ENCODE measurements at regions not wholly inside any gene's neighbourhood (a gene's known extent, or its start where the extent isn't known, plus 50 kb on each side); places are given as distances from the start of the nearest gene placed in this dataset.

DNA sequence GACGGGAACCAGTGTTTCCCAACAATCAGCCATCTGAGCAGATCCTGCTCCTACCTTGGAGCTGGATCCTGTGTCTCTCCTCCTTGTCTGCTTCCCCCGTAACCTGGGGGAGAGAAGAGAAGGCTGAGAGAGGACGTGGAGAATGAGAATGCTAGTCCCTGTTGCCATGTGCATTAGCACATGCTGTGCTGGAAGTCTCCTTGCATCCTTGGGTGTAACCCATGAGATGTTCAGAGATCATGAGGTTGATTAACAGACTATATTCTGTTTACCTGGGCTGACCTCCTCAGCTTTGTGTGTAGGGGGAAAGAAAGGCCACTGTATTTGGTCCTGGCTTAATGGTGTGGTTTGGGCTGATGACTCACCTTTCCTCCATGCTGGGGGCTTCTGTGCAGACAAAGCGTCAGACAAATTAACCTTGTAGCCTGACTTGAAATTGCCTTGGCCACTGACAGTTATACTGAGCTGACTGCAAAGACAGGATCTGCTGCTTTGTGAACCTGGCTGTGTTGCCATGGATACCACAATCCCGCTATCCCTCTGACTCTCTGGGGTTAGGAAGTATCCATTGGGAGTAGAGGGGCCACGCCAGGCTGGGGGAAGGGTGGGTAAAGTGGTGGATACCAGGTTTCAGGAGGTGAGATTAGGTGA lies 243.7 kb upstream of the CHD6 start:
- TF ChIP-seq EZH2 (IDR thresholded peaks at IDR 0.05; ENCODE audit: borderline replicate concordance, control insufficient read depth, low read depth, low read length), result no peak
- no peak for TF ChIP-seq GATAD2B (conservative IDR thresholded peaks at IDR 0.05; ENCODE audit: low read depth)
- no peak for TF ChIP-seq STAT1 (conservative IDR thresholded peaks at IDR 0.05)
- no peak for TF ChIP-seq DPF2 (IDR thresholded peaks at IDR 0.05)
- TF ChIP-seq FOXK2 (IDR thresholded peaks at IDR 0.05), result no peak
- TF ChIP-seq SMAD1 (IDR thresholded peaks at IDR 0.05; ENCODE audit: low read depth, partially characterized antibody), result no peak
- no peak for TF ChIP-seq ZSCAN29 (IDR thresholded peaks at IDR 0.05)
- no peak for TF ChIP-seq PAX5 (IDR thresholded peaks at IDR 0.05; ENCODE audit: borderline replicate concordance, low read depth, low read length)
- TF ChIP-seq, protein P1, sequence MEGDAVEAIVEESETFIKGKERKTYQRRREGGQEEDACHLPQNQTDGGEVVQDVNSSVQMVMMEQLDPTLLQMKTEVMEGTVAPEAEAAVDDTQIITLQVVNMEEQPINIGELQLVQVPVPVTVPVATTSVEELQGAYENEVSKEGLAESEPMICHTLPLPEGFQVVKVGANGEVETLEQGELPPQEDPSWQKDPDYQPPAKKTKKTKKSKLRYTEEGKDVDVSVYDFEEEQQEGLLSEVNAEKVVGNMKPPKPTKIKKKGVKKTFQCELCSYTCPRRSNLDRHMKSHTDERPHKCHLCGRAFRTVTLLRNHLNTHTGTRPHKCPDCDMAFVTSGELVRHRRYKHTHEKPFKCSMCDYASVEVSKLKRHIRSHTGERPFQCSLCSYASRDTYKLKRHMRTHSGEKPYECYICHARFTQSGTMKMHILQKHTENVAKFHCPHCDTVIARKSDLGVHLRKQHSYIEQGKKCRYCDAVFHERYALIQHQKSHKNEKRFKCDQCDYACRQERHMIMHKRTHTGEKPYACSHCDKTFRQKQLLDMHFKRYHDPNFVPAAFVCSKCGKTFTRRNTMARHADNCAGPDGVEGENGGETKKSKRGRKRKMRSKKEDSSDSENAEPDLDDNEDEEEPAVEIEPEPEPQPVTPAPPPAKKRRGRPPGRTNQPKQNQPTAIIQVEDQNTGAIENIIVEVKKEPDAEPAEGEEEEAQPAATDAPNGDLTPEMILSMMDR (IDR thresholded peaks at IDR 0.05 in 2 of 3, conservative IDR thresholded peaks at IDR 0.05 in 1 of 3; ENCODE audit: control insufficient read depth in 2 of 3, extremely low read depth in 1 of 3, insufficient read depth in 1 of 3, low read depth in 3 of 3, low read length in 3 of 3), result no peak
- TF ChIP-seq POLR2A (IDR thresholded peaks at IDR 0.05; ENCODE audit: low read depth, low read length), result no peak
- TF ChIP-seq KDM1A (IDR thresholded peaks at IDR 0.05; ENCODE audit: borderline replicate concordance), result no peak
- no peak for TF ChIP-seq JUND (IDR thresholded peaks at IDR 0.05; ENCODE audit: low read depth, low read length)
- TF ChIP-seq, protein P2, sequence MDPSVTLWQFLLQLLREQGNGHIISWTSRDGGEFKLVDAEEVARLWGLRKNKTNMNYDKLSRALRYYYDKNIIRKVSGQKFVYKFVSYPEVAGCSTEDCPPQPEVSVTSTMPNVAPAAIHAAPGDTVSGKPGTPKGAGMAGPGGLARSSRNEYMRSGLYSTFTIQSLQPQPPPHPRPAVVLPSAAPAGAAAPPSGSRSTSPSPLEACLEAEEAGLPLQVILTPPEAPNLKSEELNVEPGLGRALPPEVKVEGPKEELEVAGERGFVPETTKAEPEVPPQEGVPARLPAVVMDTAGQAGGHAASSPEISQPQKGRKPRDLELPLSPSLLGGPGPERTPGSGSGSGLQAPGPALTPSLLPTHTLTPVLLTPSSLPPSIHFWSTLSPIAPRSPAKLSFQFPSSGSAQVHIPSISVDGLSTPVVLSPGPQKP (IDR thresholded peaks at IDR 0.05; ENCODE audit: low read depth, low read length), result no peak
